ENCODE measurements at regions not wholly inside any gene's neighbourhood (a gene's known extent, or its start where the extent isn't known, plus 50 kb on each side); places are given as distances from the start of the nearest gene placed in this dataset.

DNA sequence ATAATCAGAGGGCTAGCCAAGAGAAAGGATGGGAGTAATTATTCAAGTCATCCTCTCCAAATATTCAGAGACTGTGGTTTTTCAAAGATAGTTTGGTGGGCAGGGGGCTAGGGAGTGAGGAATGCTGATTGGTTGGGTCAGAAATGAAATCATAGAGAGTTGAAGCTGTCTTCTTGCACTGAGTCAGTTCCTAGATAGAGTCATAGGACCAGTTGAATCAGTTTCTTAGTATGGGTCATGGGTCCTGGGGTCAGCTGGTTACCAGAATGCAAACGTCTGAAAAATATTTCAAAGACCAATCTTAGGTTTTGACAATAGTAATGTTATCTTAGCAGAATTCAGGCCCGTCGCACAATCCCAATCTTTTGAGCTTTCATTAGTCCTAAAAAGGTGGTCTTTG, 171.4 kb upstream of the SPATS2L start:
- TF ChIP-seq POLR2A (IDR thresholded peaks at IDR 0.05), result no peak
- TF ChIP-seq, protein P1, sequence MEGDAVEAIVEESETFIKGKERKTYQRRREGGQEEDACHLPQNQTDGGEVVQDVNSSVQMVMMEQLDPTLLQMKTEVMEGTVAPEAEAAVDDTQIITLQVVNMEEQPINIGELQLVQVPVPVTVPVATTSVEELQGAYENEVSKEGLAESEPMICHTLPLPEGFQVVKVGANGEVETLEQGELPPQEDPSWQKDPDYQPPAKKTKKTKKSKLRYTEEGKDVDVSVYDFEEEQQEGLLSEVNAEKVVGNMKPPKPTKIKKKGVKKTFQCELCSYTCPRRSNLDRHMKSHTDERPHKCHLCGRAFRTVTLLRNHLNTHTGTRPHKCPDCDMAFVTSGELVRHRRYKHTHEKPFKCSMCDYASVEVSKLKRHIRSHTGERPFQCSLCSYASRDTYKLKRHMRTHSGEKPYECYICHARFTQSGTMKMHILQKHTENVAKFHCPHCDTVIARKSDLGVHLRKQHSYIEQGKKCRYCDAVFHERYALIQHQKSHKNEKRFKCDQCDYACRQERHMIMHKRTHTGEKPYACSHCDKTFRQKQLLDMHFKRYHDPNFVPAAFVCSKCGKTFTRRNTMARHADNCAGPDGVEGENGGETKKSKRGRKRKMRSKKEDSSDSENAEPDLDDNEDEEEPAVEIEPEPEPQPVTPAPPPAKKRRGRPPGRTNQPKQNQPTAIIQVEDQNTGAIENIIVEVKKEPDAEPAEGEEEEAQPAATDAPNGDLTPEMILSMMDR (IDR thresholded peaks at IDR 0.05), result no peak
